Stomach (tissue), 8 donors: ENCODE measurements at regions not wholly inside any gene's neighbourhood (a gene's known extent, or its start where the extent isn't known, plus 50 kb on each side); places are given as distances from the start of the nearest gene placed in this dataset.

Experiments
- DNase-seq, 2 donors: peaks; one replicate each; pipeline versions ENCODE4 v3.0.0 to v3.0.0-alpha.2; 2013 to 2019
- H3K27ac ChIP-seq, 5 donors: fragments of 200-600 bp in 4 of 5; sonication (generic) in 4 of 5; one replicate each; pipeline ENCODE4 v1.5.1; 2013 to 2019; ENCODE audit warnings: mild to moderate bottlenecking in 1 of 5, moderate library complexity in 1 of 5
- H3K27me3 ChIP-seq, 3 donors: fragments of 200-600 bp; sonication (generic); one replicate each; pipeline ENCODE4 v1.5.1; 2017 to 2019; ENCODE audit warnings: mixed run types in 1 of 3
- H3K36me3 ChIP-seq, 4 donors: fragments of 200-600 bp; sonication (generic); 1 replicate in 3 of 4; 2 replicates in 1 of 4; pipeline ENCODE4 v1.5.1; 2016 to 2019
- H3K4me1 ChIP-seq, 4 donors: fragments of 200-600 bp; sonication (generic); one replicate each; pipeline ENCODE4 v1.5.1; 2016 to 2019
- H3K4me3 ChIP-seq, 4 donors: fragments of 200-600 bp; sonication (generic) in 3 of 4; one replicate each; pipeline ENCODE4 v1.5.1; 2016 to 2019; ENCODE audit warnings: mild to moderate bottlenecking in 1 of 4
- H3K9me3 ChIP-seq, 4 donors: fragments of 200-600 bp; sonication (generic); one replicate each; pipeline ENCODE4 v1.5.1; 2016 to 2019
- EP300 ChIP-seq: sonication (generic); formaldehyde crosslinking; IDR thresholded peaks from one replicate; pipeline ENCODE4 v1.6.1; 2017; ENCODE audit warnings: antibody characterized with exemption
- POLR2A ChIP-seq, 4 donors: fragments of 450-650 bp; IDR thresholded peaks; one replicate each; pipeline ENCODE4 v1.6.1; 2016; ENCODE audit warnings: antibody characterized with exemption in 4 of 4, control low read depth in 2 of 4, mild to moderate bottlenecking in 1 of 4, moderate library complexity in 1 of 4
- POLR2AphosphoS5 ChIP-seq, 3 donors: sonication (generic); formaldehyde crosslinking; IDR thresholded peaks; one replicate each; pipeline ENCODE4 v1.6.1; 2016; ENCODE audit warnings: antibody characterized with exemption in 3 of 3
- WGBS, 5 donors: extraction: QIAGEN DNeasy Blood & Tissue Kit in 3 of 5; methylation state at CpG; one replicate each; pipeline versions ENCODE4 v1.1.5 to v1.1.7; 2013 to 2018; 5-methylcytosine and 5-hydroxymethylcytosine counted together
- intact Hi-C: fragments of 100-400 bp; cut with DNase I; formaldehyde crosslinking; loops from one replicate; pipeline ENCODE4 v1.15.1; 2023; ENCODE audit warnings: low total_unique reads
- TF ChIP-seq, protein P1 (sequence below), 7 experiments: fragments of 450-650 bp in 4 of 7; fragments of 200-600 bp in 3 of 7; sonication (generic) in 3 of 7; IDR thresholded peaks; one replicate each; pipeline ENCODE4 v1.5.1; 2016 to 2019; ENCODE audit warnings: antibody characterized with exemption in 7 of 7, control low read depth in 2 of 7, mild to moderate bottlenecking in 1 of 7
- donor health status: healthy with polysubstance abuse.
- donor health status: Bipolar disorder and iron deficiency.
- donor health status: healthy.

DNA sequence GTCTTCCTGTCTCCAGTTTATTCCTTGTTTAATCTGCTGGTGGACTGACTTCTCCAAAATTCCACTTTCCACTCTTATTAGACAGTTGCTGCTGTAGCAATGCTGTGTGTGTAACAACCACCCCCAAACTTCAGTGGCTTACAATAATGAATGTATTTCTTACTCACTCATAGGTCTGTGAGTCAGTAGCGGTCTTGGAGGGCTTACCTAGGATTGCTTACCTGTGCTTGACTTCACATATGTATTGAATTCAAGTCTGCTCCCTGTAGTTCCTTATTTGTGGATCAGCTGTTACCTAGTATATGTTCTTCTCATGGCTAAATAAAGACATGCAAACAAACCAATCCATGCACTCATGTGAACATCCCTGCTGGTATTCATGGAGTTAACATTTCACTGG, 224.6 kb downstream of the MAP2K6 start:
- H3K27me3 ChIP-seq, result no peaks in the 10 kb centered on the region
- no peak overlapping the region for H3K4me3 ChIP-seq
- H3K36me3 ChIP-seq, result no peaks in the 10 kb centered on the region
- WGBS, 5 donors, result 67 to 100% (median 91%) methylated on average over 1 of the region's 1 CpG
- H3K27ac ChIP-seq, result no peak overlapping the region
- DNase-seq, result no peak
- no peaks in the 10 kb centered on the region for H3K4me1 ChIP-seq
- intact Hi-C loops, result no loop called here
- TF ChIP-seq, protein P1, sequence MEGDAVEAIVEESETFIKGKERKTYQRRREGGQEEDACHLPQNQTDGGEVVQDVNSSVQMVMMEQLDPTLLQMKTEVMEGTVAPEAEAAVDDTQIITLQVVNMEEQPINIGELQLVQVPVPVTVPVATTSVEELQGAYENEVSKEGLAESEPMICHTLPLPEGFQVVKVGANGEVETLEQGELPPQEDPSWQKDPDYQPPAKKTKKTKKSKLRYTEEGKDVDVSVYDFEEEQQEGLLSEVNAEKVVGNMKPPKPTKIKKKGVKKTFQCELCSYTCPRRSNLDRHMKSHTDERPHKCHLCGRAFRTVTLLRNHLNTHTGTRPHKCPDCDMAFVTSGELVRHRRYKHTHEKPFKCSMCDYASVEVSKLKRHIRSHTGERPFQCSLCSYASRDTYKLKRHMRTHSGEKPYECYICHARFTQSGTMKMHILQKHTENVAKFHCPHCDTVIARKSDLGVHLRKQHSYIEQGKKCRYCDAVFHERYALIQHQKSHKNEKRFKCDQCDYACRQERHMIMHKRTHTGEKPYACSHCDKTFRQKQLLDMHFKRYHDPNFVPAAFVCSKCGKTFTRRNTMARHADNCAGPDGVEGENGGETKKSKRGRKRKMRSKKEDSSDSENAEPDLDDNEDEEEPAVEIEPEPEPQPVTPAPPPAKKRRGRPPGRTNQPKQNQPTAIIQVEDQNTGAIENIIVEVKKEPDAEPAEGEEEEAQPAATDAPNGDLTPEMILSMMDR (IDR thresholded peaks at IDR 0.05), result no peak
- TF ChIP-seq POLR2A (IDR thresholded peaks at IDR 0.05) (no peak), POLR2AphosphoS5 (IDR thresholded peaks at IDR 0.05) (no peak), EP300 (no peak)
- no peaks in the 10 kb centered on the region for H3K9me3 ChIP-seq

DNA sequence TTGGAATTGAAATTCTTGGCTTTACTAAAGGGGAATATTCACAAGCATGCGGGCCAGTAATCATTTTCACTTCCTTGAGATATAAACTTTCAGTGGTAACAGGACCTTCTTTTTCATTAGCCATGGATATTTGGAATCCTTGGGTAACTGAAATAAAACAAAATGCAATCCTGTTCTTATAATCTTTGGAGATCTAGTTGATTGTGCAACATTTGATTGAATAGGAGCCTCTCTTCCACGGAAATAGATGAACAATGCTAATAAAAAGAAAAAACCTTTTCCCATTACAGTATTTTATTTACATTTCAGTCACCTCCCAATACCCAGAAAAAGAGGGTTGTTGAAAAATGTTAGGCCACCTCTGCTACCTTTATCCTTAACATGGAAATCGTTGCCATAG, 225.6 kb downstream of the MAP2K6 start:
- no peaks in the 10 kb centered on the region for H3K27me3 ChIP-seq
- H3K4me1 ChIP-seq, result no peaks in the 10 kb centered on the region
- WGBS, 5 donors, result 43 to 78% (median 66%) methylated on average over 3 of the region's 3 CpGs
- DNase-seq, result no peak
- intact Hi-C loops, result no loop called here
- no peak overlapping the region for H3K4me3 ChIP-seq
- H3K36me3 ChIP-seq, result no peaks in the 10 kb centered on the region
- H3K27ac ChIP-seq, result no peak overlapping the region
- no peaks in the 10 kb centered on the region for H3K9me3 ChIP-seq
- no peak for TF ChIP-seq POLR2AphosphoS5 (IDR thresholded peaks at IDR 0.05)
- TF ChIP-seq POLR2A (IDR thresholded peaks at IDR 0.05), result no peak
- TF ChIP-seq, protein P1 (IDR thresholded peaks at IDR 0.05), result no peak
- TF ChIP-seq EP300, result no peak

DNA sequence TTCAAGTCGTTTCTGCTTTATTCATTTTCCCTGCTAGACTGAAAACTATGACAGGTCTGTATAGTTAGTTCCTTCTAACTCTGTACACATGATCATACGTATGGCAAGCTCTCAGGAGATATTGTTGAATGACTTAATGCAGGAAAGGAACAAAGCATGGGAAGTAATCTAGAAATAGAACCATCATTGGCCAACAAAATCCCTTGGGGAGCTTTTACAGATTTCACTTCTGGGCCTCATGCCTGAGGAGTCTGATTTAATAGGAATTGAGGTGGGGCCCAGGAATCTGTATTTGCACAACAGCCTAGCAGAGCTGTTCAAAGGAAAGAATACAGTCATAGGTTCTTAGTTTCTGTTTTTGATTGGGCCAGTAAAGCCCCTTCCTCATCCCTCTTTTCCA, 229.2 kb downstream of the MAP2K6 start:
- Histone ChIP-seq H3K9me3 (no peaks in the 10 kb centered on the region), H3K36me3 (no peaks in the 10 kb centered on the region), H3K27ac (no peak overlapping the region), H3K4me1 (no peaks in the 10 kb centered on the region), H3K4me3 (no peak overlapping the region), H3K27me3 (no peaks in the 10 kb centered on the region)
- no peak for DNase-seq
- 48 to 74% (median 65%) methylated on average over 2 of the region's 2 CpGs for WGBS, 5 donors
- intact Hi-C loops, result no loop called here
- TF ChIP-seq, protein P1 (IDR thresholded peaks at IDR 0.05), result no peak
- TF ChIP-seq POLR2AphosphoS5 (IDR thresholded peaks at IDR 0.05) (no peak), EP300 (no peak), POLR2A (IDR thresholded peaks at IDR 0.05) (no peak)

DNA sequence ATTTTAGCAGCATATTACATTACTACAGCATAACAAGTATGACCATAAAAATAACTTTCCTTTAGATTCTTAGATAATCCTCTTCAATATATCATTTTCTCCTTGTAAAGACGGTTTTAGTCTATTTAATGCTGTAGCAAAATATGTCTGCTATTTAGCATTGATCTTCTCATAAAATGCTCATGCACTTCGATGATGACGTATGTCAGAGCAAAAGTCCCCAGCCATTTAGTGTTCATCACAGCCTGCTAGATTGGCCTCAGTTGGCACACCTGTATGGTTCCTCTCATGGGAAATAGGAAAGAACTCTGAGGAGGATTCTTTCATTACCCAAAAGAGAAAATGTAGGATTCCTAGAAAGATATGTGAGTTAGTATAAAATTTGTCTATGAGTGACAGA, 232.2 kb downstream of the MAP2K6 start:
- WGBS, 5 donors, result 73 to 95% (median 89%) methylated on average over 3 of the region's 3 CpGs
- Histone ChIP-seq H3K27ac (no peak overlapping the region), H3K36me3 (no peaks in the 10 kb centered on the region), H3K9me3 (no peaks in the 10 kb centered on the region), H3K4me3 (no peak overlapping the region), H3K27me3 (no peaks in the 10 kb centered on the region), H3K4me1 (no peaks in the 10 kb centered on the region)
- intact Hi-C loops, result no loop called here
- TF ChIP-seq EP300 (no peak), POLR2A (IDR thresholded peaks at IDR 0.05) (no peak), POLR2AphosphoS5 (IDR thresholded peaks at IDR 0.05) (no peak)
- TF ChIP-seq, protein P1 (IDR thresholded peaks at IDR 0.05), result no peak
- DNase-seq, result no peak
